Activated naive CD4-positive, alpha-beta T cell treated with anti-CD3 and anti-CD28 coated beads, Interleukin-2, amount 50 U/mL, for 24 hours (primary cell): ENCODE measurements at regions not wholly inside any gene's neighbourhood (a gene's known extent, or its start where the extent isn't known, plus 50 kb on each side); places are given as distances from the start of the nearest gene placed in this dataset.

ENCODE experiments used
- H3K27ac Mint-ChIP-seq: one replicate; pipeline ENCODE4 v1.8.0; 2021; ENCODE audit warnings: mild to moderate bottlenecking, mixed read lengths
- H3K27me3 Mint-ChIP-seq: one replicate; pipeline ENCODE4 v1.8.0; 2021; ENCODE audit warnings: mixed read lengths
- H3K36me3 Mint-ChIP-seq: one replicate; pipeline ENCODE4 v1.8.0; 2021; ENCODE audit warnings: mixed read lengths
- H3K4me1 Mint-ChIP-seq: one replicate; pipeline ENCODE4 v1.8.0; 2021; ENCODE audit warnings: mixed read lengths
- H3K4me3 Mint-ChIP-seq: one replicate; pipeline ENCODE4 v1.8.0; 2021; ENCODE audit warnings: mild to moderate bottlenecking, mixed read lengths
- H3K9me3 Mint-ChIP-seq: one replicate; pipeline ENCODE4 v1.8.0; 2021; ENCODE audit warnings: mixed read lengths

- no peaks in the 10 kb centered on the region for H3K4me1 Mint-ChIP-seq
- peaks cover 13% of the 10 kb centered on the region for H3K27me3 Mint-ChIP-seq
- no peaks in the 10 kb centered on the region for H3K9me3 Mint-ChIP-seq
- no peak overlapping the region for H3K27ac Mint-ChIP-seq
- H3K36me3 Mint-ChIP-seq = no peaks in the 10 kb centered on the region
- no peak overlapping the region for H3K4me3 Mint-ChIP-seq
Observed at GRCh38 chr2:180101846-180102245, 94.7 kb upstream of the CWC22 start.

DNA sequence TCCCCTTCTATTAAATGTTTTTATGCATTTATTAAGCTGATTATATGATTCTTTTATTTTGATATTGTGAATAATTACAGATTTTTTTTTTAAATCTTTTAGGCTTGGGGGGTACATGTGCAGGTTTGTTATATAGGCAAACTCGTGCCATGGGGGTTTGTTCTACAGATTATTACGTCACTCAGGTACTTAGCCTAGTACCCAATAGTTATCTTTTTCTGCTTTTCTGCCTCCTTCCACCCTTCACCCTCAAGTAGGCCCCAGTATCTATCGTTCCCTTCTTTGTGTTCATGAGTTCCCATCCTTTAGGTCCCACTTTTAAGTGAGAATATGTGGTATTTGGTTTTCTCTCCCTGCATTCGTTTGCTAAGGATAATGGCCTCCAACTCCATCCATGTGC lies 92.2 kb upstream of the CWC22 start:
- Mint-ChIP-seq H3K27ac (no peak overlapping the region), H3K36me3 (no peaks in the 10 kb centered on the region), H3K4me3 (no peak overlapping the region)

GRCh38 chr2:180085144-180085543 lies 78.0 kb upstream of the CWC22 start:
- H3K4me1 Mint-ChIP-seq = no peaks in the 10 kb centered on the region
- H3K27me3 Mint-ChIP-seq = peaks cover 8% of the 10 kb centered on the region
- no peaks in the 10 kb centered on the region for H3K36me3 Mint-ChIP-seq
- H3K27ac Mint-ChIP-seq = no peak overlapping the region
- peaks cover 20% of the 10 kb centered on the region for H3K9me3 Mint-ChIP-seq
- no peak overlapping the region for H3K4me3 Mint-ChIP-seq

More for the DNA sequence above, 92.2 kb upstream of the CWC22 start:
- Mint-ChIP-seq H3K9me3 (no peaks in the 10 kb centered on the region), H3K4me1 (no peaks in the 10 kb centered on the region), H3K27me3 (peaks cover 4% of the 10 kb centered on the region)

- no peak overlapping the region for H3K27ac Mint-ChIP-seq
- H3K4me1 Mint-ChIP-seq = no peaks in the 10 kb centered on the region
- H3K4me3 Mint-ChIP-seq = no peak overlapping the region
- H3K27me3 Mint-ChIP-seq = peaks cover 7% of the 10 kb centered on the region
- peaks cover 18% of the 10 kb centered on the region for H3K9me3 Mint-ChIP-seq
- no peaks in the 10 kb centered on the region for H3K36me3 Mint-ChIP-seq
Observed at GRCh38 chr2:180077295-180077906, 70.3 kb upstream of the CWC22 start.

- H3K9me3 Mint-ChIP-seq = peaks cover 3% of the 10 kb centered on the region
- no peak overlapping the region for H3K27ac Mint-ChIP-seq
- H3K27me3 Mint-ChIP-seq = peaks cover 6% of the 10 kb centered on the region
- H3K4me1 Mint-ChIP-seq = no peaks in the 10 kb centered on the region
- H3K36me3 Mint-ChIP-seq = no peaks in the 10 kb centered on the region
- no peak overlapping the region for H3K4me3 Mint-ChIP-seq
Observed at GRCh38 chr2:180075870-180076269, 68.8 kb upstream of the CWC22 start.

DNA sequence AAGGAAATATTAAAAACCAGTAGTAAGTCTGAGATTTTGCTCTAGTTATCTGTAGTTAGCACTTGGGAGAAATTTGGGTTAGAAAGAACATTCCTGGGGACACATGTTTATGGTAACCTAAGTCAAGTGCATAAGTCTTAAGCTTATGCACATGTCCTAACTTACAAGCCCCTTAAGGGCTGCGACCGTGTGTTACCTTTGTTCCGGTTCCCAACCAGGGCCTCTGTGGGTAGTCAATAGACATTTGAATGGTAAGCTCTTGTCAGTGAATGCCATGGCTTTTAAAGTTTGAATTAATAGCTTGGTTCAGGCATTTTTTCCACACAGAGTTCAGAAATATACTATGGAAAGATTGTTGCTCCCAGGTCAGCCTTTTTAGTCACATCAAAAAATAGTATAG lies 64.7 kb upstream of the CWC22 start:
- no peaks in the 10 kb centered on the region for H3K4me1 Mint-ChIP-seq
- H3K27ac Mint-ChIP-seq = no peak overlapping the region

GRCh38 chr2:180063494-180064092 lies 56.5 kb upstream of the CWC22 start:
- no peaks in the 10 kb centered on the region for H3K9me3 Mint-ChIP-seq
- peaks cover 2% of the 10 kb centered on the region for H3K27me3 Mint-ChIP-seq
- no peaks in the 10 kb centered on the region for H3K4me1 Mint-ChIP-seq
- H3K27ac Mint-ChIP-seq = no peak overlapping the region
- H3K36me3 Mint-ChIP-seq = no peaks in the 10 kb centered on the region
- no peak overlapping the region for H3K4me3 Mint-ChIP-seq

More for the DNA sequence above, 64.7 kb upstream of the CWC22 start:
- peaks cover 16% of the 10 kb centered on the region for H3K9me3 Mint-ChIP-seq
- no peak overlapping the region for H3K4me3 Mint-ChIP-seq
- peaks cover 6% of the 10 kb centered on the region for H3K27me3 Mint-ChIP-seq
- no peaks in the 10 kb centered on the region for H3K36me3 Mint-ChIP-seq

GRCh38 chr2:180062178-180062577 lies 55.1 kb upstream of the CWC22 start:
- Mint-ChIP-seq H3K27me3 (peaks cover 2% of the 10 kb centered on the region), H3K27ac (no peak overlapping the region), H3K4me1 (no peaks in the 10 kb centered on the region), H3K9me3 (no peaks in the 10 kb centered on the region), H3K4me3 (no peak overlapping the region), H3K36me3 (no peaks in the 10 kb centered on the region)

GRCh38 chr2:180061546-180061945 lies 54.4 kb upstream of the CWC22 start:
- Mint-ChIP-seq H3K9me3 (no peaks in the 10 kb centered on the region), H3K27ac (no peak overlapping the region), H3K4me3 (no peak overlapping the region), H3K27me3 (peaks cover 2% of the 10 kb centered on the region), H3K4me1 (no peaks in the 10 kb centered on the region), H3K36me3 (no peaks in the 10 kb centered on the region)

DNA sequence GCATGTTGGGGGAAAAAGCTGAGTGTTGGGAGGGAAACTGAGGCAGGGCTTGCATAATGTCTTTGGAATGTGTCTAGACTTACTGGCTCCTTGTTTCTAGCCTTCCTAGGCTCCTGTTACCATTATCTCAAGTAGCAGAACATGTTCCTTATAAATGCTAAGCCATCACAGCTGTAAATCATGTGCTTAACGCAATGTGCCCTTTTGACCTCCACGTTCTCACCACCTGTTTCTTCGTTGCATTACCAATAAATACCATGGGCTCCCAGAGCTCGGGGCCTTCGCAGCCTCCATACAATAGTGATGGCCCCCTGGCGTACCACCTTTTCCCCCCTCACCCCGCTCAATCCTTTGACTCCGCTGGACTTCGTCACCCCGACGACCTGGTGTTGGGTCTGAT lies 54.0 kb upstream of the CWC22 start:
- Mint-ChIP-seq H3K9me3 (no peaks in the 10 kb centered on the region), H3K4me1 (no peaks in the 10 kb centered on the region), H3K27me3 (peaks cover under 1% of the 10 kb centered on the region), H3K4me3 (no peak overlapping the region), H3K36me3 (no peaks in the 10 kb centered on the region), H3K27ac (no peak overlapping the region)

GRCh38 chr2:180058993-180059392 lies 51.9 kb upstream of the CWC22 start:
- Mint-ChIP-seq H3K27ac (no peak overlapping the region), H3K4me3 (no peak overlapping the region), H3K4me1 (no peaks in the 10 kb centered on the region), H3K9me3 (no peaks in the 10 kb centered on the region), H3K36me3 (no peaks in the 10 kb centered on the region), H3K27me3 (no peaks in the 10 kb centered on the region)

- Mint-ChIP-seq H3K27ac (no peak overlapping the region), H3K36me3 (no peaks in the 10 kb centered on the region), H3K4me3 (no peak overlapping the region), H3K4me1 (no peaks in the 10 kb centered on the region), H3K9me3 (no peaks in the 10 kb centered on the region), H3K27me3 (peaks cover 2% of the 10 kb centered on the region)
Observed at GRCh38 chr2:180057706-180058412, 50.8 kb upstream of the CWC22 start.
